ENCODE measurements at regions not wholly inside any gene's neighbourhood (a gene's known extent, or its start where the extent isn't known, plus 50 kb on each side); places are given as distances from the start of the nearest gene placed in this dataset.
"Not testable (repeated sequence)": the region's sequence is repeated elsewhere in the genome, so short reads cannot be mapped to it uniquely, and the experiment has no call there.

GRCh38 chr12:90585640-90586304 is 369.2 kb downstream of the CCER1 start:
- H3K27ac ChIP-seq (ENCODE audit: low read length): no peak overlapping the region

GRCh38 chr12:90576707-90577106 is 378.3 kb downstream of the CCER1 start:
- H3K9me3 ChIP-seq (ENCODE audit: insufficient read depth, low read depth, low read length): no peaks in the 10 kb centered on the region
- no peaks in the 10 kb centered on the region for H3K27me3 ChIP-seq (ENCODE audit: insufficient read depth, low read length)
- H3K4me3 ChIP-seq (ENCODE audit: low read length): no peak overlapping the region
- H3K9ac ChIP-seq (ENCODE audit: low read depth, low read length): no peak overlapping the region
- H3K27ac ChIP-seq (ENCODE audit: low read length): no peak overlapping the region
- no peaks in the 10 kb centered on the region for H3K36me3 ChIP-seq (ENCODE audit: insufficient read depth, low read depth, low read length)
- H3K4me1 ChIP-seq (ENCODE audit: insufficient read depth, low read length): no peaks in the 10 kb centered on the region

More at GRCh38 chr12:90585640-90586304, 369.2 kb downstream of the CCER1 start:
- no peaks in the 10 kb centered on the region for H3K36me3 ChIP-seq (ENCODE audit: insufficient read depth, low read depth, low read length)
- H3K27me3 ChIP-seq (ENCODE audit: insufficient read depth, low read length): no peaks in the 10 kb centered on the region
- no peak overlapping the region for H3K4me3 ChIP-seq (ENCODE audit: low read length)
- H3K9ac ChIP-seq (ENCODE audit: low read depth, low read length): no peak overlapping the region
- no peaks in the 10 kb centered on the region for H3K9me3 ChIP-seq (ENCODE audit: insufficient read depth, low read depth, low read length)
- no peaks in the 10 kb centered on the region for H3K4me1 ChIP-seq (ENCODE audit: insufficient read depth, low read length)

DNA sequence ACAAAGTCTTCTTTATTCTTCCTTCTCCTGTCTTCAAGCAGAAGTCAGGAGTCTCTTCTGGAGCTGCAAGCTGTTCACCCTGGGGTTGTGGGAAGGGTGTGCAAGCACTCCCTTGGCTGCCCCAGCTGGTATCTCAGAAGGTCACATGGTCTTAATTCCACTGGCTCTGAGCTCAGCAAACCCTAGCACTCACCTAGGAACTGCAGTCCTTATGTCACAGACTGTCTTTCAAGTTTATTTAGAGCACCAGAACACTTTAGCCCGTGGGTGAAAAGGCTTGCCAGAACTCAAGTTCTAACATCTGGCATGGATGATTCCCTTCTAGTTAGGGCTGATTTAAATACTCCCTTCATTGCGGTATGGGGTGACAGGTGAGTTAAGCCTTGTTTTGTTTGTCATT is 379.0 kb downstream of the CCER1 start:
- Histone ChIP-seq H3K9me3 (ENCODE audit: insufficient read depth, low read depth, low read length) (no peaks in the 10 kb centered on the region), H3K27ac (ENCODE audit: low read length) (no peak overlapping the region), H3K36me3 (ENCODE audit: insufficient read depth, low read depth, low read length) (no peaks in the 10 kb centered on the region), H3K9ac (ENCODE audit: low read depth, low read length) (no peak overlapping the region), H3K4me1 (ENCODE audit: insufficient read depth, low read length) (no peaks in the 10 kb centered on the region), H3K4me3 (ENCODE audit: low read length) (no peak overlapping the region), H3K27me3 (ENCODE audit: insufficient read depth, low read length) (no peaks in the 10 kb centered on the region)

DNA sequence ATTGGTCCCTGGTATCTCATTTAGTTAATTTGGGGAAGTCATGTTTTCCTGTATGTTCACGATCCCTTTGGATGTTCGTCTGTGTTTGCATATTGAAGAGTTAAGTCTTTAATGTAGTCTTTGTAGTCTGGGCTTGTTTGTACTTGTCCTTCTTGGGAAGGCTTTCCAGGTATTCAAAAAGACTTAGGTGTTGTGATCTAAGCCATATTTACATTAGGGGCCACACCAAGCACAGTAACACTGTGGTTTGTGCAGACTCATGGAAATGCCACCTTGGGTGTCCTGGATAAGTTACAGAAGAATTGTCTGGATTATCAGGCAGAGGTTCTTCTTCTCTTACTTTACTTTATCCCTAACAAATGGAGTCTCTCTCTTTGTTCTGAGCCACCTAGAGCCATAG is 380.3 kb downstream of the CCER1 start:
- no peak overlapping the region for H3K4me3 ChIP-seq (ENCODE audit: low read length)
- H3K9me3 ChIP-seq (ENCODE audit: insufficient read depth, low read depth, low read length): no peaks in the 10 kb centered on the region
- H3K27me3 ChIP-seq (ENCODE audit: insufficient read depth, low read length): no peaks in the 10 kb centered on the region
- H3K4me1 ChIP-seq (ENCODE audit: insufficient read depth, low read length): no peaks in the 10 kb centered on the region
- H3K27ac ChIP-seq (ENCODE audit: low read length): no peak overlapping the region
- H3K36me3 ChIP-seq (ENCODE audit: insufficient read depth, low read depth, low read length): no peaks in the 10 kb centered on the region
- H3K9ac ChIP-seq (ENCODE audit: low read depth, low read length): no peak overlapping the region

DNA sequence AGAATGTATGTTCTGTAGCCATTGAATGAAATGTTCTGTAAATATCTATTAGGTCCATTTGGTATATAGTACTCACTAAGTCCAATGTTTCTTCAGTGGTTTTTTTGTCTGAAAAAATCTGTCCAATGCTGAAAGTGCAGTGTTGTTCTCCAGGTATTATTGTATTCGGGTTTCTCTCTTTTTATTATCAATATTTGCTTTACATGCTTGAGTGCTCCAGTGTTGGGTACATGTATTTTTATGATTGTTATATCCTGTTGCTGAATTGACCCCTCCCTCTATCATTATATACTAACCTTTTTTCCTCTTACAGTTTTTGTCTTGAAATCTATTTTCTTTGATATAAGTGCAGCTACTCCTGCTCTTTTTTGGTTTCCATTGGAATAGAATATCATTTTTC is 382.2 kb downstream of the CCER1 start:
- Histone ChIP-seq H3K27me3 (ENCODE audit: insufficient read depth, low read length) (no peaks in the 10 kb centered on the region), H3K9ac (ENCODE audit: low read depth, low read length) (no peak overlapping the region), H3K36me3 (ENCODE audit: insufficient read depth, low read depth, low read length) (no peaks in the 10 kb centered on the region), H3K4me1 (ENCODE audit: insufficient read depth, low read length) (no peaks in the 10 kb centered on the region), H3K9me3 (ENCODE audit: insufficient read depth, low read depth, low read length) (no peaks in the 10 kb centered on the region), H3K27ac (ENCODE audit: low read length) (no peak overlapping the region), H3K4me3 (ENCODE audit: low read length) (no peak overlapping the region)

- H3K36me3 ChIP-seq (ENCODE audit: insufficient read depth, low read depth, low read length): no peaks in the 10 kb centered on the region
- H3K27ac ChIP-seq (ENCODE audit: low read length): no peak overlapping the region
- no peaks in the 10 kb centered on the region for H3K4me1 ChIP-seq (ENCODE audit: insufficient read depth, low read length)
- H3K9ac ChIP-seq (ENCODE audit: low read depth, low read length): no peak overlapping the region
- H3K9me3 ChIP-seq (ENCODE audit: insufficient read depth, low read depth, low read length): peaks cover 20% of the 10 kb centered on the region
- no peak overlapping the region for H3K4me3 ChIP-seq (ENCODE audit: low read length)
- no peaks in the 10 kb centered on the region for H3K27me3 ChIP-seq (ENCODE audit: insufficient read depth, low read length)
These were observed 385.3 kb downstream of the CCER1 start for GRCh38 chr12:90569685-90570084.

DNA sequence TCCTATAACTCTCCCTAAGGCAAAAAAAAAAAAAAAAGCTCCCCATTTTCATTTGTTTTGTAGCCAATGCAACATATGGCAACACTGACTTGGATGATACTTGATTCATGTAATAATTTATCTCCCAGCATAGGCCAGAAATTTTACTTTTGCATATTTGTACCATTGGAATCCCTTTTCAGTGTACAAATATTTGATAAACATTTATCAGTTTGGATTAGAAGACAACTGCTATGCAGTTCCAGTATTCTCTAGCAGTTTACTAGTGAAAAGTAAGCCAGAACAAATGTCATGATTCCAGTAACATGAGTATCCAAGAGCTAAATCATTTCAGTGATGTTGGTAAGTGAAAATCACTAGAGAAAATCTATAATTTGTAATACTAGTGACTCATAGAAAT is 392.3 kb downstream of the CCER1 start:
- Histone ChIP-seq H3K36me3 (ENCODE audit: insufficient read depth, low read depth, low read length) (no peaks in the 10 kb centered on the region), H3K27me3 (ENCODE audit: insufficient read depth, low read length) (no peaks in the 10 kb centered on the region), H3K4me1 (ENCODE audit: insufficient read depth, low read length) (no peaks in the 10 kb centered on the region; the same call in 1 of the 2 replicates), H3K9ac (ENCODE audit: low read depth, low read length) (no peak overlapping the region), H3K27ac (ENCODE audit: low read length) (no peak overlapping the region), H3K9me3 (ENCODE audit: insufficient read depth, low read depth, low read length) (peaks cover 20% of the 10 kb centered on the region), H3K4me3 (ENCODE audit: low read length) (no peak overlapping the region)

DNA sequence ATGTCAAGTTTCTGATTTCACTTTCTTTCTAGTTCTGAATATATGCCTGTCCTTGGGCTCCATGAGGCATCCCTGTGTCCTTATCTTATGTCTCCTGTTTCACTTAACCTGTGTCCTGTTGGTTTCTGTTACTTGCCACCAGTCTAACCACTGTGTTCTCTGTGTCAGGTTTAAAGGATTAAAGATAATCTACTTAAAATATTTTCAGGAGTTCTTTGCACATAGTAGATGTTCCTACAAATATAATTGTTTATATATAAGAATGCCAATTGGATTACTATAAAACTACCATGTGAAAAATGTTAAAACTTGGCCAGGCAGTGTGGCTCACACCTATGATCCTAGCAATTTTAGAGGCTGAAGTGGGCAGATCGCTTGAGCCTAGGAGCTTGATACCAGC is 406.4 kb downstream of the CCER1 start:
- Histone ChIP-seq H3K4me1 (ENCODE audit: insufficient read depth, low read length) (no peaks in the 10 kb centered on the region), H3K36me3 (ENCODE audit: insufficient read depth, low read depth, low read length) (no peaks in the 10 kb centered on the region), H3K9me3 (ENCODE audit: insufficient read depth, low read depth, low read length) (no peaks in the 10 kb centered on the region), H3K27me3 (ENCODE audit: insufficient read depth, low read length) (no peaks in the 10 kb centered on the region), H3K4me3 (ENCODE audit: low read length) (no peak overlapping the region), H3K27ac (ENCODE audit: low read length) (no peak overlapping the region), H3K9ac (ENCODE audit: low read depth, low read length) (no peak overlapping the region)

- Histone ChIP-seq H3K9me3 (ENCODE audit: insufficient read depth, low read depth, low read length) (no peaks in the 10 kb centered on the region), H3K4me3 (ENCODE audit: low read length) (no peak overlapping the region), H3K27me3 (ENCODE audit: insufficient read depth, low read length) (no peaks in the 10 kb centered on the region), H3K9ac (ENCODE audit: low read depth, low read length) (no peak overlapping the region), H3K36me3 (ENCODE audit: insufficient read depth, low read depth, low read length) (no peaks in the 10 kb centered on the region), H3K27ac (ENCODE audit: low read length) (no peak overlapping the region), H3K4me1 (ENCODE audit: insufficient read depth, low read length) (no peaks in the 10 kb centered on the region; the same call in 1 of the 2 replicates)
These were observed 408.5 kb downstream of the CCER1 start for GRCh38 chr12:90546511-90546910.

- Histone ChIP-seq H3K4me3 (ENCODE audit: low read length) (no peak overlapping the region), H3K27ac (ENCODE audit: low read length) (no peak overlapping the region), H3K4me1 (ENCODE audit: insufficient read depth, low read length) (no peaks in the 10 kb centered on the region; the same call in 1 of the 2 replicates)
These were observed 411.1 kb downstream of the CCER1 start for GRCh38 chr12:90543841-90544240.

GRCh38 chr12:90543374-90543773 is 411.6 kb downstream of the CCER1 start:
- H3K9me3 ChIP-seq (ENCODE audit: insufficient read depth, low read depth, low read length): no peaks in the 10 kb centered on the region
- no peak overlapping the region for H3K4me3 ChIP-seq (ENCODE audit: low read length)
- H3K27me3 ChIP-seq (ENCODE audit: insufficient read depth, low read length): no peaks in the 10 kb centered on the region
- H3K9ac ChIP-seq (ENCODE audit: low read depth, low read length): no peak overlapping the region
- H3K4me1 ChIP-seq (ENCODE audit: insufficient read depth, low read length): no peaks in the 10 kb centered on the region; the same call in 1 of the 2 replicates
- no peaks in the 10 kb centered on the region for H3K36me3 ChIP-seq (ENCODE audit: insufficient read depth, low read depth, low read length)
- no peak overlapping the region for H3K27ac ChIP-seq (ENCODE audit: low read length)

More at GRCh38 chr12:90543841-90544240, 411.1 kb downstream of the CCER1 start:
- no peaks in the 10 kb centered on the region for H3K9me3 ChIP-seq (ENCODE audit: insufficient read depth, low read depth, low read length)
- H3K27me3 ChIP-seq (ENCODE audit: insufficient read depth, low read length): no peaks in the 10 kb centered on the region
- H3K9ac ChIP-seq (ENCODE audit: low read depth, low read length): no peak overlapping the region
- no peaks in the 10 kb centered on the region for H3K36me3 ChIP-seq (ENCODE audit: insufficient read depth, low read depth, low read length)

GRCh38 chr12:90542852-90543251 is 412.1 kb downstream of the CCER1 start:
- not testable (repeated sequence) for H3K4me1 ChIP-seq (ENCODE audit: insufficient read depth, low read length); H3K36me3 ChIP-seq (ENCODE audit: insufficient read depth, low read depth, low read length); H3K27me3 ChIP-seq (ENCODE audit: insufficient read depth, low read length); H3K27ac ChIP-seq (ENCODE audit: low read length); H3K9ac ChIP-seq (ENCODE audit: low read depth, low read length); H3K9me3 ChIP-seq (ENCODE audit: insufficient read depth, low read depth, low read length); H3K4me3 ChIP-seq (ENCODE audit: low read length)
